ENCODE measurements at regions not wholly inside any gene's neighbourhood (a gene's known extent, or its start where the extent isn't known, plus 50 kb on each side); places are given as distances from the start of the nearest gene placed in this dataset.

- TF ChIP-seq MGA (IDR thresholded peaks at IDR 0.05) (no peak), SAP30 (IDR thresholded peaks at IDR 0.05; ENCODE audit: borderline replicate concordance, insufficient read depth, low read depth, low read length, poor library complexity, severe bottlenecking) (no peak), HMG20B (CRISPR knock-in tag; IDR thresholded peaks at IDR 0.05) (no peak), RNF2 (IDR thresholded peaks at IDR 0.05) (no peak), CBX1 (IDR thresholded peaks at IDR 0.05; ENCODE audit: low read depth) (no peak), CXXC5 (CRISPR knock-in tag; IDR thresholded peaks at IDR 0.05) (no peak), SMAD3 (CRISPR knock-in tag; conservative IDR thresholded peaks at IDR 0.05) (no peak), GABPB1 (CRISPR knock-in tag; IDR thresholded peaks at IDR 0.05) (no peak)
These were observed 200.5 kb downstream of the TYW3 start (continued) for GRCh38 chr1:74933500-74933899.

Data from K562 (cell line).